GM12874 (cell line): ENCODE measurements at regions not wholly inside any gene's neighbourhood (a gene's known extent, or its start where the extent isn't known, plus 50 kb on each side); places are given as distances from the start of the nearest gene placed in this dataset.

Source experiments
- CTCF ChIP-seq: IDR thresholded peaks from 2 replicates; pipeline ENCODE4 v1.5.1; 2011; ENCODE audit warnings: low read depth, mild to moderate bottlenecking, control low read depth, low read length, moderate library complexity; ENCODE audit not compliant: insufficient read depth

- TF ChIP-seq CTCF, result no peak
These were observed 58.1 kb downstream of the ATXN7L3B start for GRCh38 chr12:74595696-74596095.

- no peak for TF ChIP-seq CTCF
These were observed 61.2 kb downstream of the ATXN7L3B start for GRCh38 chr12:74598819-74599218.

- TF ChIP-seq CTCF, result no peak
These were observed 62.3 kb downstream of the ATXN7L3B start for GRCh38 chr12:74599932-74600331.

- no peak for TF ChIP-seq CTCF
These were observed 65.4 kb downstream of the ATXN7L3B start for GRCh38 chr12:74602881-74603672.

- no peak for TF ChIP-seq CTCF
These were observed 70.7 kb downstream of the ATXN7L3B start for GRCh38 chr12:74608231-74608775.

- TF ChIP-seq CTCF, result no peak
These were observed 73.1 kb downstream of the ATXN7L3B start for GRCh38 chr12:74610711-74611110.

- TF ChIP-seq CTCF, result no peak
These were observed 76.8 kb downstream of the ATXN7L3B start for GRCh38 chr12:74614426-74614825.
